ENCODE measurements at regions not wholly inside any gene's neighbourhood (a gene's known extent, or its start where the extent isn't known, plus 50 kb on each side); places are given as distances from the start of the nearest gene placed in this dataset.

GRCh38 chr3:102026656-102027055 is 177.3 kb downstream of the NFKBIZ start:
- Histone ChIP-seq H3K4me2 (ENCODE audit: low read length) (no peak overlapping the region), H3K36me3 (replicated peaks; ENCODE audit: low read depth, low read length) (peaks cover 9% of the 10 kb centered on the region), H3K9me3 (ENCODE audit: insufficient read depth, low read length) (no peaks in the 10 kb centered on the region), H3K79me2 (ENCODE audit: low read length) (no peaks in the 10 kb centered on the region), H3K27me3 (ENCODE audit: low read depth, low read length) (no peaks in the 10 kb centered on the region), H2AFZ (ENCODE audit: low read depth, low read length) (no peak overlapping the region), H3K4me1 (ENCODE audit: low read length) (peaks cover 39% of the 10 kb centered on the region), H3K4me3 (ENCODE audit: low read length) (no peak overlapping the region), H3K9ac (ENCODE audit: low read length) (no peak overlapping the region), H3K27ac (ENCODE audit: low read length) (no peak overlapping the region), H4K20me1 (ENCODE audit: insufficient read depth, low read length) (no peaks in the 10 kb centered on the region)
- TF ChIP-seq EZH2phosphoT487 (IDR thresholded peaks at IDR 0.05; ENCODE audit: low read depth) (no peak), CTCF (IDR thresholded peaks at IDR 0.05; ENCODE audit: low read depth, low read length) (no peak)

- no peaks in the 10 kb centered on the region for H3K79me2 ChIP-seq (ENCODE audit: low read length)
- no peaks in the 10 kb centered on the region for H3K9me3 ChIP-seq (ENCODE audit: insufficient read depth, low read length)
- TF ChIP-seq EZH2phosphoT487 (IDR thresholded peaks at IDR 0.05; ENCODE audit: low read depth) (no peak), CTCF (IDR thresholded peaks at IDR 0.05; ENCODE audit: low read depth, low read length) (no peak)
- H3K27me3 ChIP-seq (ENCODE audit: low read depth, low read length): no peaks in the 10 kb centered on the region
- H3K36me3 ChIP-seq (replicated peaks; ENCODE audit: low read depth, low read length): no peaks in the 10 kb centered on the region
- no peak overlapping the region for H3K27ac ChIP-seq (ENCODE audit: low read length)
- H3K4me1 ChIP-seq (ENCODE audit: low read length): peaks cover 32% of the 10 kb centered on the region
- no peak overlapping the region for H2AFZ ChIP-seq (ENCODE audit: low read depth, low read length)
- no peak overlapping the region for H3K4me2 ChIP-seq (ENCODE audit: low read length)
- no peaks in the 10 kb centered on the region for H4K20me1 ChIP-seq (ENCODE audit: insufficient read depth, low read length)
- H3K9ac ChIP-seq (ENCODE audit: low read length): no peak overlapping the region
- H3K4me3 ChIP-seq (ENCODE audit: low read length): no peak overlapping the region
Observed at GRCh38 chr3:102030661-102031060, 181.3 kb downstream of the NFKBIZ start.

- no peaks in the 10 kb centered on the region for H3K27me3 ChIP-seq (ENCODE audit: low read depth, low read length)
- H3K79me2 ChIP-seq (ENCODE audit: low read length): no peaks in the 10 kb centered on the region
- no peak overlapping the region for H3K9ac ChIP-seq (ENCODE audit: low read length)
- H4K20me1 ChIP-seq (ENCODE audit: insufficient read depth, low read length): no peaks in the 10 kb centered on the region
- no peaks in the 10 kb centered on the region for H3K9me3 ChIP-seq (ENCODE audit: insufficient read depth, low read length)
- no peak for TF ChIP-seq CTCF (IDR thresholded peaks at IDR 0.05; ENCODE audit: low read depth, low read length)
- no peak for TF ChIP-seq EZH2phosphoT487 (IDR thresholded peaks at IDR 0.05; ENCODE audit: low read depth)
- H3K27ac ChIP-seq (ENCODE audit: low read length): no peak overlapping the region
- no peak overlapping the region for H3K4me2 ChIP-seq (ENCODE audit: low read length)
- H3K36me3 ChIP-seq (replicated peaks; ENCODE audit: low read depth, low read length): no peaks in the 10 kb centered on the region
- H3K4me1 ChIP-seq (ENCODE audit: low read length): peaks cover 44% of the 10 kb centered on the region
- H2AFZ ChIP-seq (ENCODE audit: low read depth, low read length): no peak overlapping the region
- H3K4me3 ChIP-seq (ENCODE audit: low read length): no peak overlapping the region
Observed at GRCh38 chr3:102031834-102032233, 182.5 kb downstream of the NFKBIZ start.

GRCh38 chr3:102032491-102033383 is 183.4 kb downstream of the NFKBIZ start:
- Histone ChIP-seq H3K27ac (ENCODE audit: low read length) (no peak overlapping the region), H3K9me3 (ENCODE audit: insufficient read depth, low read length) (no peaks in the 10 kb centered on the region), H4K20me1 (ENCODE audit: insufficient read depth, low read length) (no peaks in the 10 kb centered on the region), H3K4me2 (ENCODE audit: low read length) (no peak overlapping the region), H3K27me3 (ENCODE audit: low read depth, low read length) (no peaks in the 10 kb centered on the region), H3K9ac (ENCODE audit: low read length) (no peak overlapping the region), H2AFZ (ENCODE audit: low read depth, low read length) (no peak overlapping the region), H3K36me3 (replicated peaks; ENCODE audit: low read depth, low read length) (no peaks in the 10 kb centered on the region), H3K79me2 (ENCODE audit: low read length) (no peaks in the 10 kb centered on the region), H3K4me1 (ENCODE audit: low read length) (peaks cover 53% of the 10 kb centered on the region), H3K4me3 (ENCODE audit: low read length) (no peak overlapping the region)
- TF ChIP-seq CTCF (IDR thresholded peaks at IDR 0.05; ENCODE audit: low read depth, low read length) (no peak), EZH2phosphoT487 (IDR thresholded peaks at IDR 0.05; ENCODE audit: low read depth) (no peak)
